ENCODE measurements at regions not wholly inside any gene's neighbourhood (a gene's known extent, or its start where the extent isn't known, plus 50 kb on each side); places are given as distances from the start of the nearest gene placed in this dataset.
"Not testable (repeated sequence)": the region's sequence is repeated elsewhere in the genome, so short reads cannot be mapped to it uniquely, and the experiment has no call there.

GRCh38 chr7:21327422-21328409, 100.2 kb upstream of the SP4 start:
- DNase-seq, result no peak

GRCh38 chr7:21330462-21331178, 97.3 kb upstream of the SP4 start:
- no peak for DNase-seq

- no peak for DNase-seq
Observed at GRCh38 chr7:21334906-21335305, 93.0 kb upstream of the SP4 start.

- DNase-seq, result no peak
Observed at GRCh38 chr7:21336743-21337142, 91.1 kb upstream of the SP4 start.

GRCh38 chr7:21338728-21339164, 89.1 kb upstream of the SP4 start:
- DNase-seq, result peak; percentile 55

- not testable (repeated sequence) for DNase-seq
Observed at GRCh38 chr7:21344900-21345299, 83.0 kb upstream of the SP4 start.

- DNase-seq, result no peak
Observed at GRCh38 chr7:21345361-21345760, 82.5 kb upstream of the SP4 start.

GRCh38 chr7:21346297-21346696, 81.6 kb upstream of the SP4 start:
- DNase-seq, result no peak

GRCh38 chr7:21352540-21353387, 75.1 kb upstream of the SP4 start:
- DNase-seq, result peak; percentile 65

GRCh38 chr7:21353388-21353780, 74.5 kb upstream of the SP4 start:
- no peak for DNase-seq

GRCh38 chr7:21354284-21354683, 73.6 kb upstream of the SP4 start:
- no peak for DNase-seq

- DNase-seq, result peak; percentile 78
Observed at GRCh38 chr7:21355406-21355874, 72.4 kb upstream of the SP4 start.

- DNase-seq, result no peak
Observed at GRCh38 chr7:21356616-21357015, 71.3 kb upstream of the SP4 start.

- no peak for DNase-seq
Observed at GRCh38 chr7:21357151-21358097, 70.5 kb upstream of the SP4 start.

GRCh38 chr7:21358648-21359047, 69.2 kb upstream of the SP4 start:
- DNase-seq, result no peak

- DNase-seq, result no peak
Observed at GRCh38 chr7:21359163-21359562, 68.7 kb upstream of the SP4 start.

GRCh38 chr7:21361413-21362125, 66.3 kb upstream of the SP4 start:
- no peak for DNase-seq

GRCh38 chr7:21364801-21365271, 63.0 kb upstream of the SP4 start:
- no peak for DNase-seq

- DNase-seq, result no peak
Observed at GRCh38 chr7:21365866-21366624, 61.8 kb upstream of the SP4 start.

GRCh38 chr7:21367081-21367480, 60.8 kb upstream of the SP4 start:
- no peak for DNase-seq

All from CD4-positive, alpha-beta T cell treated with Interleukin-21 for 1 hour (primary cell).